Mucosa of descending colon (tissue), 3 donors: ENCODE measurements at regions not wholly inside any gene's neighbourhood (a gene's known extent, or its start where the extent isn't known, plus 50 kb on each side); places are given as distances from the start of the nearest gene placed in this dataset.
A peak's percentile ranks its signal among the peaks of the same experiment; 100 is the strongest.

Experiments used
- ATAC-seq: fragments of 200-7000 bp; cut with Tn5 transposase; one replicate; pipeline ENCODE4 v1.9.1; 2020; ENCODE audit warnings: mild to moderate bottlenecking, moderate library complexity
- DNase-seq, 3 donors: peaks; one replicate each; pipeline ENCODE4 v3.0.0-alpha.2; 2020
- H3K36me3 ChIP-seq: fragments of 200-600 bp; one replicate; pipeline ENCODE4 v1.8.0; 2021; ENCODE audit warnings: low read depth, mild to moderate bottlenecking
- H3K4me1 ChIP-seq: fragments of 200-600 bp; one replicate; pipeline ENCODE4 v1.8.0; 2021; ENCODE audit warnings: low read depth, mild to moderate bottlenecking
- H3K4me3 ChIP-seq: fragments of 200-600 bp; one replicate; pipeline ENCODE4 v1.8.0; 2021; ENCODE audit warnings: mild to moderate bottlenecking
- H3K9me3 ChIP-seq: fragments of 200-600 bp; one replicate; pipeline ENCODE4 v1.8.0; 2021; ENCODE audit warnings: mild to moderate bottlenecking
- CTCF ChIP-seq: fragments of 200-600 bp; IDR thresholded peaks from one replicate; pipeline ENCODE4 v1.8.0; 2022; ENCODE audit warnings: antibody characterized with exemption, mild to moderate bottlenecking
- intact Hi-C, 2 donors: fragments of 100-400 bp; cut with DNase I in 1 of 2; cut with micrococcal nuclease in 1 of 2; formaldehyde crosslinking; loops; one replicate each; pipeline versions ENCODE4 v1.11.0 to v1.11.1; 2022; cut with DNase I, micrococcal nuclease
- donor health status: DM: no; HTN: no; CAD: no; lungs with moderate emphysema.
- donor health status: DM: no; HTN: no; CAD: no.
- donor health status: DM: no; HTN: yes; CAD: no.

- Histone ChIP-seq H3K9me3 (peaks cover 18% of the 10 kb centered on the region), H3K4me3 (no peak overlapping the region), H3K4me1 (no peaks in the 10 kb centered on the region), H3K36me3 (no peaks in the 10 kb centered on the region)
- ATAC-seq, result no peak
- intact Hi-C loops, result no loop called here
- no peak for DNase-seq
- TF ChIP-seq CTCF, result no peak
Observed at GRCh38 chr10:59493017-59493416, 130.7 kb upstream of the FAM13C start.

- Histone ChIP-seq H3K4me3 (no peak overlapping the region), H3K4me1 (no peaks in the 10 kb centered on the region), H3K36me3 (no peaks in the 10 kb centered on the region), H3K9me3 (no peaks in the 10 kb centered on the region)
- ATAC-seq, result no peak
- TF ChIP-seq CTCF, result no peak
- intact Hi-C loops, result no loop called here
- DNase-seq, result no peak
Observed at GRCh38 chr10:59479426-59479825, 117.1 kb upstream of the FAM13C start.

GRCh38 chr10:59470570-59470969, 108.2 kb upstream of the FAM13C start:
- Histone ChIP-seq H3K4me3 (no peak overlapping the region), H3K9me3 (no peaks in the 10 kb centered on the region), H3K4me1 (no peaks in the 10 kb centered on the region), H3K36me3 (no peaks in the 10 kb centered on the region)
- DNase-seq (no peak), ATAC-seq (no peak)
- no peak for TF ChIP-seq CTCF
- intact Hi-C loops, result no loop called here

GRCh38 chr10:59465088-59465487, 102.7 kb upstream of the FAM13C start:
- peak in 1 of 3 donors; percentile 12 for DNase-seq
- intact Hi-C loops, result no loop called here
- H3K4me3 ChIP-seq, result no peak overlapping the region
- H3K4me1 ChIP-seq, result no peaks in the 10 kb centered on the region
- ATAC-seq, result no peak
- H3K9me3 ChIP-seq, result no peaks in the 10 kb centered on the region
- H3K36me3 ChIP-seq, result no peaks in the 10 kb centered on the region
- no peak for TF ChIP-seq CTCF

- no peak overlapping the region for H3K4me3 ChIP-seq
- DNase-seq, result no peak
- H3K36me3 ChIP-seq, result no peaks in the 10 kb centered on the region
- no peaks in the 10 kb centered on the region for H3K4me1 ChIP-seq
- no peak for TF ChIP-seq CTCF
- intact Hi-C loops, result no loop called here
- no peak for ATAC-seq
- no peaks in the 10 kb centered on the region for H3K9me3 ChIP-seq
Observed at GRCh38 chr10:59464483-59464882, 102.1 kb upstream of the FAM13C start.

GRCh38 chr10:59463909-59464308, 101.6 kb upstream of the FAM13C start:
- Histone ChIP-seq H3K9me3 (no peaks in the 10 kb centered on the region), H3K4me3 (no peak overlapping the region), H3K4me1 (no peaks in the 10 kb centered on the region), H3K36me3 (no peaks in the 10 kb centered on the region)
- TF ChIP-seq CTCF, result no peak
- DNase-seq (no peak), ATAC-seq (no peak)
- intact Hi-C loops, result no loop called here
